Endodermal cell (in vitro differentiated cells): ENCODE measurements at regions not wholly inside any gene's neighbourhood (a gene's known extent, or its start where the extent isn't known, plus 50 kb on each side); places are given as distances from the start of the nearest gene placed in this dataset.

Source experiments
- DNase-seq: peaks from one replicate; pipeline ENCODE4 v3.0.0-alpha.2; 2017
- H3K27ac ChIP-seq: 2 replicates; pipeline ENCODE4 v1.5.1; 2013; ENCODE audit warnings: mild to moderate bottlenecking, low read depth, low read length, moderate library complexity
- H3K27me3 ChIP-seq: 2 replicates; pipeline ENCODE4 v1.6.1; 2013; ENCODE audit warnings: mild to moderate bottlenecking, low read length, moderate library complexity; ENCODE audit not compliant: insufficient read depth, control insufficient read depth, poor library complexity, severe bottlenecking
- H3K36me3 ChIP-seq: 2 replicates; pipeline ENCODE4 v1.7.0; 2013; ENCODE audit warnings: mild to moderate bottlenecking, low read length, moderate library complexity; ENCODE audit not compliant: control insufficient read depth, insufficient read depth
- H3K4me1 ChIP-seq: one replicate; pipeline ENCODE4 v1.7.0; 2013; ENCODE audit warnings: low read length; ENCODE audit not compliant: control insufficient read depth, insufficient read depth
- H3K4me3 ChIP-seq: 2 replicates; pipeline ENCODE4 v1.5.1; 2013; ENCODE audit warnings: mild to moderate bottlenecking, low read length, moderate library complexity
- H3K9ac ChIP-seq: 2 replicates; pipeline ENCODE4 v1.6.1; 2013; ENCODE audit warnings: mild to moderate bottlenecking, low read length, moderate library complexity; ENCODE audit not compliant: poor library complexity, severe bottlenecking; ENCODE audit errors: extremely low read depth
- H3K9me3 ChIP-seq: 2 replicates; pipeline ENCODE4 v1.6.1; 2013; ENCODE audit warnings: mild to moderate bottlenecking, low read length, moderate library complexity; ENCODE audit not compliant: control insufficient read depth
- H3K27ac Mint-ChIP-seq: 2 replicates; pipeline ENCODE4 v1.8.0; 2020; ENCODE audit warnings: mixed read lengths
- H3K27me3 Mint-ChIP-seq: 2 replicates; pipeline ENCODE4 v1.8.0; 2021; ENCODE audit warnings: mild to moderate bottlenecking, mixed read lengths; ENCODE audit not compliant: insufficient read depth
- H3K36me3 Mint-ChIP-seq: 2 replicates; pipeline ENCODE4 v1.8.0; 2020; ENCODE audit warnings: low read depth, mixed read lengths
- H3K4me1 Mint-ChIP-seq: 2 replicates; pipeline ENCODE4 v1.8.0; 2020; ENCODE audit warnings: mixed read lengths
- H3K4me3 Mint-ChIP-seq: 2 replicates; pipeline ENCODE4 v1.8.0; 2020; ENCODE audit warnings: mild to moderate bottlenecking, moderate library complexity, mixed read lengths
- H3K9me3 Mint-ChIP-seq: 2 replicates; pipeline ENCODE4 v1.8.0; 2020; ENCODE audit warnings: mild to moderate bottlenecking, mixed read lengths
- CTCF ChIP-seq: fragments of 200-600 bp; sonication (generic); conservative IDR thresholded peaks from 2 replicates; pipeline ENCODE4 v1.5.0; 2021; ENCODE audit warnings: antibody characterized with exemption, mild to moderate bottlenecking
- WGBS, 2 experiments: methylation state at CpG; one replicate each; pipeline versions ENCODE4 v1.1.5 to v1.1.7; 2013; ENCODE audit warnings: missing lambda C conversion rate in 2 of 2, mixed read lengths in 1 of 2; ENCODE audit not compliant: insufficient coverage in 1 of 2, insufficient read length in 1 of 2; 5-methylcytosine and 5-hydroxymethylcytosine counted together

GRCh38 chr22:47435826-47436225 lies 673.4 kb downstream of the TBC1D22A start:
- no peaks in the 10 kb centered on the region for H3K4me1 Mint-ChIP-seq
- no peak for DNase-seq

GRCh38 chr22:47435204-47435487 lies 672.7 kb downstream of the TBC1D22A start:
- H3K9ac ChIP-seq, result no peak overlapping the region
- Mint-ChIP-seq H3K27me3 (no peaks in the 10 kb centered on the region), H3K4me3 (no peak overlapping the region), H3K4me1 (no peaks in the 10 kb centered on the region), H3K27ac (no peak overlapping the region), H3K9me3 (peaks cover 86% of the 10 kb centered on the region), H3K36me3 (no peaks in the 10 kb centered on the region)
- no peak overlapping the region for H3K4me3 ChIP-seq
- H3K9me3 ChIP-seq, result peaks cover 58% of the 10 kb centered on the region
- H3K36me3 ChIP-seq, result no peaks in the 10 kb centered on the region
- no peak overlapping the region for H3K27ac ChIP-seq
- no peak for TF ChIP-seq CTCF
- DNase-seq, result no peak
- H3K27me3 ChIP-seq, result no peaks in the 10 kb centered on the region
- H3K4me1 ChIP-seq, result no peaks in the 10 kb centered on the region
- WGBS, 2 experiments, result 80 to 87% methylated on average over 1 to 5 of the region's 5 CpGs

More at GRCh38 chr22:47435826-47436225, 673.4 kb downstream of the TBC1D22A start:
- H3K36me3 Mint-ChIP-seq, result no peaks in the 10 kb centered on the region
- no peak for TF ChIP-seq CTCF
- H3K9me3 Mint-ChIP-seq, result peaks cover 86% of the 10 kb centered on the region
- peaks cover 57% of the 10 kb centered on the region for H3K9me3 ChIP-seq
- H3K27ac ChIP-seq, result no peak overlapping the region
- no peak overlapping the region for H3K4me3 Mint-ChIP-seq
- H3K9ac ChIP-seq, result no peak overlapping the region
- H3K4me1 ChIP-seq, result no peaks in the 10 kb centered on the region
- H3K27ac Mint-ChIP-seq, result no peak overlapping the region
- no peaks in the 10 kb centered on the region for H3K36me3 ChIP-seq
- H3K27me3 Mint-ChIP-seq, result no peaks in the 10 kb centered on the region
- H3K27me3 ChIP-seq, result no peaks in the 10 kb centered on the region
- H3K4me3 ChIP-seq, result no peak overlapping the region
- 86 to 100% methylated on average over 2 to 7 of the region's 7 CpGs for WGBS, 2 experiments

GRCh38 chr22:47434336-47435203 lies 672.1 kb downstream of the TBC1D22A start:
- H3K27me3 Mint-ChIP-seq, result no peaks in the 10 kb centered on the region
- no peak for DNase-seq
- H3K9me3 ChIP-seq, result peaks cover 63% of the 10 kb centered on the region
- 80 to 83% methylated on average over 11 to 17 of the region's 17 CpGs for WGBS, 2 experiments
- H3K27ac Mint-ChIP-seq, result no peak overlapping the region
- no peak overlapping the region for H3K4me3 ChIP-seq
- no peaks in the 10 kb centered on the region for H3K4me1 Mint-ChIP-seq
- H3K4me1 ChIP-seq, result no peaks in the 10 kb centered on the region
- TF ChIP-seq CTCF, result no peak
- H3K4me3 Mint-ChIP-seq, result no peak overlapping the region
- H3K27me3 ChIP-seq, result no peaks in the 10 kb centered on the region
- no peak overlapping the region for H3K9ac ChIP-seq
- peaks cover 86% of the 10 kb centered on the region for H3K9me3 Mint-ChIP-seq
- no peaks in the 10 kb centered on the region for H3K36me3 ChIP-seq
- no peaks in the 10 kb centered on the region for H3K36me3 Mint-ChIP-seq
- H3K27ac ChIP-seq, result no peak overlapping the region
